SH-SY5Y (cell line): ENCODE measurements at regions not wholly inside any gene's neighbourhood (a gene's known extent, or its start where the extent isn't known, plus 50 kb on each side); places are given as distances from the start of the nearest gene placed in this dataset.

ENCODE experiments used
- GATA2 ChIP-seq: IDR thresholded peaks from 2 replicates; pipeline ENCODE4 v1.6.1; 2011; ENCODE audit warnings: mild to moderate bottlenecking, low read depth, low read length
- GATA3 ChIP-seq: IDR thresholded peaks from 2 replicates; pipeline ENCODE4 v1.6.1; 2011; ENCODE audit warnings: low read depth, mild to moderate bottlenecking, low read length, moderate library complexity

GRCh38 chr3:30531017-30531570 lies 75.3 kb upstream of the TGFBR2 start:
- TF ChIP-seq GATA2 (no peak), GATA3 (no peak)
